ENCODE measurements at regions not wholly inside any gene's neighbourhood (a gene's known extent, or its start where the extent isn't known, plus 50 kb on each side); places are given as distances from the start of the nearest gene placed in this dataset.

DNA sequence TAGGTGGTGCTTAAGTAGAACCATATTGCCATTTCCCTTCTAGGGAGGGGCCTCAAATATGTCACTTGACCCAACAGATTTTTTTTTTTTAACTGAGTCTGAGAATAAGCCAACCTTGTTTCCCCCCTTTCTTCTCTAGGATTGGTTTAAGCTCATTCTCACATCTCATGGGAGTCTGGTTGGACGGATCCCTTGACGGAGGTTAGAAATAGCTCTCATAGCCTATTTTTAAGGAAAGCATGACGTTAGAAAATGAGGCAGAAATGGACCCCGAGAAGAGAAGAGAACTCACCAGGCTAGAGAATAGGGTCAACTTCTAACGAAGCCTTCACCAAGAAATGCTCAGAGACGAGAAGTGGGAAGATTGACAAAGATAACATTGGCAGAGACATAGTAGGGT is 95.1 kb upstream of the ZFHX3 start:
- Histone ChIP-seq H3K4me2 (ENCODE audit: control insufficient read depth, insufficient read depth) (no peak overlapping the region), H2AFZ (ENCODE audit: control insufficient read depth, low read depth, low read length) (no peak overlapping the region), H3K27me3 (replicated peaks in 1 of 2; ENCODE audit: control insufficient read depth in 2 of 2, insufficient read depth in 2 of 2, low read length in 1 of 2) (peaks cover 0 to 3% of the 10 kb centered on the region in 2 experiments; a peak in 3 of 4 replicates), H3K36me3 (ENCODE audit: control insufficient read depth in 2 of 2, insufficient read depth in 2 of 2, low read length in 1 of 2) (no peaks in the 10 kb centered on the region), H3K9me3 (replicated peaks; ENCODE audit: control insufficient read depth, insufficient read depth, low read length) (no peaks in the 10 kb centered on the region; the same call in 2 of the 3 replicates), H3K79me2 (ENCODE audit: control insufficient read depth, insufficient read depth, low read length) (no peaks in the 10 kb centered on the region), H3K4me1 (ENCODE audit: control insufficient read depth, insufficient read depth, low read length) (no peaks in the 10 kb centered on the region), H4K20me1 (ENCODE audit: control insufficient read depth, insufficient read depth) (no peaks in the 10 kb centered on the region), H3K9ac (ENCODE audit: control insufficient read depth, insufficient read depth, low read length) (no peak overlapping the region), H3K4me3 (no peak overlapping the region), H3K27ac (ENCODE audit: control insufficient read depth, insufficient read depth) (no peak overlapping the region)
- ChIA-PET SMC1A (ENCODE audit: uncharacterized antibody, unreplicated experiment) (interaction anchor here (0.9 kb wide), 1 partner anchor 8 kb away, joined by 3 read pairs; no protein-coding TSS in a partner anchor), RAD21 (ENCODE audit: unreplicated experiment) (interaction anchor here (0.7 kb wide), 1 partner anchor 413 kb away, joined by 3 read pairs; no protein-coding TSS in a partner anchor), CTCF (interaction anchor here (1.1 kb wide), 1 partner anchor 310 kb away, joined by 3 read pairs; no protein-coding TSS in a partner anchor), POLR2A (no interaction called here)
- BruUV-seq (replicated peaks): no TSS peak
- in situ Hi-C loops (cut with MboI): no loop called here
- ATAC-seq: no peak
- DNase-seq (ENCODE audit: low read depth, low spot score): no peak
- 23% methylated on average over 6 of the region's 6 CpGs for WGBS (ENCODE audit: insufficient coverage, insufficient replicate concordance, low lambda C conversion rate, missing lambda C conversion rate)
- TF ChIP-seq SIX5 (IDR thresholded peaks at IDR 0.05; ENCODE audit: low read depth, low read length, severe bottlenecking) (no peak), STAT1 (conservative IDR thresholded peaks at IDR 0.05) (no peak)
- intact Hi-C loops (cut with micrococcal nuclease; ENCODE audit: unreplicated experiment): no loop called here
- no peak for FAIRE-seq

DNA sequence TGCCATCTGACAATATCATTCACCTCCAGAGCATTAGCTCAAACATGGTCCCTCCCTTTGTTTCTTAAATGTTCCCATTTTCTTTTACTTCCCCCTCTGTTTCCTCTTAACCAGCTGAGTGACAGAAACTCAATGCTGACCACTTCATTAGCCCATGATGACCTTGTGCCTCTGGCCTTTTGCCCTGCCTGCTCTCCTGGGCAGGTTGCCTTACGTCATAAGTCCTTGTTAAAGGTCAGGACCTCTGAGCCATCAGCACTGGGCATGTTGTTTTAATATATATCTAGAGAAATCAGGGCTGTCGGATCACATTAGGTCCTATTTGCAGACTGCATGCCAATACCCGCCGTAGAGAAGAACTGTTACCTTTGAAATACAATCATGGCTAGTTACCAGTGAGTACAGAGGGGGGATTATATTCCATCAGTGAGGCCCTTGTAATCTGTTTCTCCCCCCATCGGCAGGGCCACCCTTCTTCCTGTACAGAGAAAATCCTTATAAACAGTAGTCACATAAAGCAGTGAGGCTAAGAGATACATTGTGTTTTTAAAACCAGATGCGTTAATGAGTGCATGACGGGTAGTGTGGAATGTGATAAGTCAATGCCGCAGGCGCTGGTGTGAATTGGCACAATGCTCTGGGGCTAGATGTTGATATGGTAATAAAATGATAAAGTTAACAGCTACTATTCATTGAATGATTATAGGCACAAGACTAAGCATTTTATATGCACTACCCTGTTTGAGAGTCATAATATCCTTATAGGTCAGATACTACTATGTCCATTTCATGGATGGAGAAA is 94.3 kb upstream of the ZFHX3 start:
- no TSS peak for BruUV-seq (replicated peaks)
- in situ Hi-C loops (cut with MboI) (no loop called here), intact Hi-C loops (cut with micrococcal nuclease; ENCODE audit: unreplicated experiment) (no loop called here)
- H3K36me3 ChIP-seq (ENCODE audit: control insufficient read depth in 2 of 2, insufficient read depth in 2 of 2, low read length in 1 of 2): no peaks in the 10 kb centered on the region
- H3K27me3 ChIP-seq (replicated peaks in 1 of 2; ENCODE audit: control insufficient read depth in 2 of 2, insufficient read depth in 2 of 2, low read length in 1 of 2): peaks cover 0 to 3% of the 10 kb centered on the region in 2 experiments; a peak in 3 of 4 replicates
- H3K79me2 ChIP-seq (ENCODE audit: control insufficient read depth, insufficient read depth, low read length): no peaks in the 10 kb centered on the region
- no peak overlapping the region for H3K4me3 ChIP-seq
- no peaks in the 10 kb centered on the region for H3K4me1 ChIP-seq (ENCODE audit: control insufficient read depth, insufficient read depth, low read length)
- FAIRE-seq: no peak
- no peak for TF ChIP-seq ESRRA (IDR thresholded peaks at IDR 0.05; ENCODE audit: low read length)
- no peak for TF ChIP-seq SRF (IDR thresholded peaks at IDR 0.05; ENCODE audit: low read depth in 2 of 2, low read length in 2 of 2)
- no peak for TF ChIP-seq CEBPB (IDR thresholded peaks at IDR 0.05; ENCODE audit: borderline replicate concordance in 1 of 2, low read depth in 2 of 2, low read length in 2 of 2)
- TF ChIP-seq BCLAF1 (IDR thresholded peaks at IDR 0.05): no peak
- TF ChIP-seq BHLHE40 (IDR thresholded peaks at IDR 0.05; ENCODE audit: borderline replicate concordance in 1 of 2, low read depth in 2 of 2, low read length in 1 of 2): no peak
- RAD21 ChIA-PET (ENCODE audit: unreplicated experiment): no interaction called here
- ATAC-seq: no peak
- H3K27ac ChIP-seq (ENCODE audit: control insufficient read depth, insufficient read depth): no peak overlapping the region
- no peak overlapping the region for H2AFZ ChIP-seq (ENCODE audit: control insufficient read depth, low read depth, low read length)
- CTCF ChIA-PET: no interaction called here
- H3K4me2 ChIP-seq (ENCODE audit: control insufficient read depth, insufficient read depth): no peak overlapping the region
- H3K9me3 ChIP-seq (replicated peaks; ENCODE audit: control insufficient read depth, insufficient read depth, low read length): no peaks in the 10 kb centered on the region; the same call in 2 of the 3 replicates
- 48% methylated on average over 9 of the region's 9 CpGs for WGBS (ENCODE audit: insufficient coverage, insufficient replicate concordance, low lambda C conversion rate, missing lambda C conversion rate)
- H4K20me1 ChIP-seq (ENCODE audit: control insufficient read depth, insufficient read depth): no peaks in the 10 kb centered on the region
- no peak overlapping the region for H3K9ac ChIP-seq (ENCODE audit: control insufficient read depth, insufficient read depth, low read length)
- SMC1A ChIA-PET (ENCODE audit: uncharacterized antibody, unreplicated experiment): interaction anchor here (0.9 kb wide), 1 partner anchor 8 kb away, joined by 3 read pairs; no protein-coding TSS in a partner anchor
- POLR2A ChIA-PET: no interaction called here
- no peak for DNase-seq (ENCODE audit: low read depth, low spot score)
